Liver (tissue), 8 donors: ENCODE measurements at regions not wholly inside any gene's neighbourhood (a gene's known extent, or its start where the extent isn't known, plus 50 kb on each side); places are given as distances from the start of the nearest gene placed in this dataset.

ENCODE experiments used
- DNase-seq: peaks from one replicate; pipeline ENCODE4 v3.0.0-alpha.2; 2017; ENCODE audit warnings: low spot score
- H3K27ac ChIP-seq, 2 donors: one replicate each; pipeline ENCODE4 v1.7.0; 2013; ENCODE audit warnings: inconsistent platforms in 2 of 2, low read length in 2 of 2, control low read depth in 1 of 2, low read depth in 1 of 2, mild to moderate bottlenecking in 1 of 2
- H3K27me3 ChIP-seq, 4 donors: one replicate each; pipeline versions ENCODE4 v1.6.1 to v1.7.0; 2013; ENCODE audit warnings: low read length in 3 of 4, inconsistent platforms in 1 of 4, mild to moderate bottlenecking in 1 of 4, moderate library complexity in 1 of 4; ENCODE audit not compliant: control insufficient read depth in 4 of 4, insufficient read depth in 4 of 4
- H3K36me3 ChIP-seq, 4 donors: one replicate each; pipeline versions ENCODE4 v1.6.1 to v1.7.0; 2013; ENCODE audit warnings: low read length in 3 of 4, mild to moderate bottlenecking in 3 of 4, low read depth in 1 of 4, moderate library complexity in 1 of 4; ENCODE audit not compliant: control insufficient read depth in 4 of 4, insufficient read depth in 3 of 4
- H3K4me1 ChIP-seq, 4 donors: one replicate each; pipeline versions ENCODE4 v1.6.1 to v1.7.0; 2013; ENCODE audit warnings: low read length in 3 of 4, mild to moderate bottlenecking in 3 of 4, moderate library complexity in 1 of 4; ENCODE audit not compliant: control insufficient read depth in 4 of 4, insufficient read depth in 4 of 4
- H3K4me3 ChIP-seq, 3 donors: one replicate each; pipeline versions ENCODE4 v1.6.1 to v1.7.0; 2013; ENCODE audit warnings: low read length in 3 of 3, control low read depth in 1 of 3, low read depth in 1 of 3, mild to moderate bottlenecking in 1 of 3
- H3K9ac ChIP-seq, 2 donors: one replicate each; pipeline ENCODE4 v1.7.0; 2013; ENCODE audit warnings: low read length in 2 of 2, mild to moderate bottlenecking in 2 of 2, moderate library complexity in 2 of 2, control low read depth in 1 of 2, low read depth in 1 of 2
- H3K9me3 ChIP-seq, 4 donors: one replicate each; pipeline versions ENCODE4 v1.6.1 to v1.7.0; 2013; ENCODE audit warnings: low read length in 3 of 4; ENCODE audit not compliant: control insufficient read depth in 4 of 4
- EGR1 ChIP-seq, 2 donors: IDR thresholded peaks; 2 replicates each; pipeline ENCODE4 v1.6.1; 2016 to 2018; ENCODE audit warnings: antibody characterized with exemption in 2 of 2, low read depth in 2 of 2
- FOXA1 ChIP-seq: IDR thresholded peaks from 2 replicates; pipeline ENCODE4 v1.6.1; 2016; ENCODE audit warnings: antibody characterized with exemption
- FOXA2 ChIP-seq: IDR thresholded peaks from 2 replicates; pipeline ENCODE4 v1.6.1; 2016; ENCODE audit warnings: antibody characterized with exemption
- GABPA ChIP-seq, 2 donors: IDR thresholded peaks in 1 of 2; conservative IDR thresholded peaks in 1 of 2; 2 replicates each; pipeline ENCODE4 v1.6.1; 2016; ENCODE audit warnings: antibody characterized with exemption in 2 of 2, mild to moderate bottlenecking in 1 of 2, moderate library complexity in 1 of 2
- HNF4A ChIP-seq, 2 donors: conservative IDR thresholded peaks; 2 replicates each; pipeline ENCODE4 v1.6.1; 2016; ENCODE audit warnings: antibody characterized with exemption in 2 of 2, mild to moderate bottlenecking in 2 of 2
- HNF4G ChIP-seq: IDR thresholded peaks from 2 replicates; pipeline ENCODE4 v1.6.1; 2016; ENCODE audit warnings: antibody characterized with exemption
- JUND ChIP-seq, 2 donors: IDR thresholded peaks; 2 replicates each; pipeline ENCODE4 v1.6.1; 2016; ENCODE audit warnings: antibody characterized with exemption in 2 of 2
- NR2F2 ChIP-seq: IDR thresholded peaks from 2 replicates; pipeline ENCODE4 v1.6.1; 2016; ENCODE audit warnings: antibody characterized with exemption
- RAD21 ChIP-seq, 2 donors: IDR thresholded peaks; 2 replicates each; pipeline ENCODE4 v1.6.1; 2016; ENCODE audit warnings: antibody characterized with exemption in 2 of 2, mild to moderate bottlenecking in 2 of 2
- RXRA ChIP-seq, 2 donors: IDR thresholded peaks; 2 replicates each; pipeline ENCODE4 v1.6.1; 2017 to 2018; ENCODE audit warnings: antibody characterized with exemption in 2 of 2, mild to moderate bottlenecking in 1 of 2
- SP1 ChIP-seq: IDR thresholded peaks from 2 replicates; pipeline ENCODE4 v1.6.1; 2018; ENCODE audit warnings: antibody characterized with exemption, mild to moderate bottlenecking
- TAF1 ChIP-seq: conservative IDR thresholded peaks from 2 replicates; pipeline ENCODE4 v1.6.1; 2016; ENCODE audit warnings: antibody characterized with exemption, mild to moderate bottlenecking
- YY1 ChIP-seq: IDR thresholded peaks from 2 replicates; pipeline ENCODE4 v1.6.1; 2016; ENCODE audit warnings: antibody characterized with exemption, mild to moderate bottlenecking
- WGBS: extraction: QIAGEN DNeasy Blood & Tissue Kit; methylation state at CpG from one replicate; pipeline ENCODE4 v1.1.7; 2013; 5-methylcytosine and 5-hydroxymethylcytosine counted together
- TF ChIP-seq, protein P1 (sequence below): fragments of 150-350 bp; IDR thresholded peaks from 2 replicates; pipeline ENCODE4 v1.5.1; 2017; ENCODE audit warnings: improper control_type of control experiment, low read depth, low read length; ENCODE audit not compliant: missing input control
- TF ChIP-seq, protein P2 (sequence below): IDR thresholded peaks from 2 replicates; pipeline ENCODE4 v1.6.1; 2016; ENCODE audit warnings: antibody characterized with exemption
- TF ChIP-seq, protein P3 (sequence below): IDR thresholded peaks from 2 replicates; pipeline ENCODE4 v1.6.1; 2016; ENCODE audit warnings: antibody characterized with exemption
- TF ChIP-seq, protein P4 (sequence below): IDR thresholded peaks from 2 replicates; pipeline ENCODE4 v1.6.1; 2016; ENCODE audit warnings: antibody characterized with exemption
- TF ChIP-seq, protein P5 (sequence below): IDR thresholded peaks from 2 replicates; pipeline ENCODE4 v1.6.1; 2016; ENCODE audit warnings: antibody characterized with exemption, mild to moderate bottlenecking
- donor health status: healthy.
- donor health status: healthy.
- donor health status: healthy.
- donor health status: healthy.
- donor health status: healthy.

DNA sequence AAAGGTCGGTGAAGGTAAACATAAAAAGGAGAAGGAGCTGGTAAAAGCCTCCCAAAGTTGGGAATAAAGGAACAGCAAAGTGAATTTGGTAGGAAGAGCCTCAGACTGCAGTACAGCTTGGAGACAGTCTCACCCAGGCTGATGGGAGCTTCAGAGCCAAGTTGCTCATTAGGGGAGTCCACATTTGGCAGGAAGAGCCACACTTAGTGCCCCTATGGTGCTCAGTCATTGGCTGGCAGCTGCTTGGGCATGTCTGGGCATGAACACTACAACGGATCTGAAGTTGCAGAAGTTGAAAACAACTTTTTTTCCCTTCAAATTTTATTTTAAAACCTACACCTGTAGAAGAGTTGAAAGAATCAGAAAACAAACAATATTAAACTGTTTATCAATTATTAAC, 2497.3 kb downstream of the ARAP2 start:
- Histone ChIP-seq H3K27ac (no peak overlapping the region), H3K4me1 (no peaks in the 10 kb centered on the region), H3K4me3 (no peak overlapping the region), H3K9ac (no peak overlapping the region), H3K36me3 (no peaks in the 10 kb centered on the region), H3K27me3 (no peaks in the 10 kb centered on the region), H3K9me3 (peaks cover 0 to 6% (median 0%) of the 10 kb centered on the region in 4 donors)
- DNase-seq, result no peak
- WGBS, result 61% methylated on average over 2 of the region's 2 CpGs
- TF ChIP-seq, protein P1, sequence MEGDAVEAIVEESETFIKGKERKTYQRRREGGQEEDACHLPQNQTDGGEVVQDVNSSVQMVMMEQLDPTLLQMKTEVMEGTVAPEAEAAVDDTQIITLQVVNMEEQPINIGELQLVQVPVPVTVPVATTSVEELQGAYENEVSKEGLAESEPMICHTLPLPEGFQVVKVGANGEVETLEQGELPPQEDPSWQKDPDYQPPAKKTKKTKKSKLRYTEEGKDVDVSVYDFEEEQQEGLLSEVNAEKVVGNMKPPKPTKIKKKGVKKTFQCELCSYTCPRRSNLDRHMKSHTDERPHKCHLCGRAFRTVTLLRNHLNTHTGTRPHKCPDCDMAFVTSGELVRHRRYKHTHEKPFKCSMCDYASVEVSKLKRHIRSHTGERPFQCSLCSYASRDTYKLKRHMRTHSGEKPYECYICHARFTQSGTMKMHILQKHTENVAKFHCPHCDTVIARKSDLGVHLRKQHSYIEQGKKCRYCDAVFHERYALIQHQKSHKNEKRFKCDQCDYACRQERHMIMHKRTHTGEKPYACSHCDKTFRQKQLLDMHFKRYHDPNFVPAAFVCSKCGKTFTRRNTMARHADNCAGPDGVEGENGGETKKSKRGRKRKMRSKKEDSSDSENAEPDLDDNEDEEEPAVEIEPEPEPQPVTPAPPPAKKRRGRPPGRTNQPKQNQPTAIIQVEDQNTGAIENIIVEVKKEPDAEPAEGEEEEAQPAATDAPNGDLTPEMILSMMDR, result no peak
- TF ChIP-seq, protein P2, sequence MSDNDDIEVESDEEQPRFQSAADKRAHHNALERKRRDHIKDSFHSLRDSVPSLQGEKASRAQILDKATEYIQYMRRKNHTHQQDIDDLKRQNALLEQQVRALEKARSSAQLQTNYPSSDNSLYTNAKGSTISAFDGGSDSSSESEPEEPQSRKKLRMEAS, result no peak
- TF ChIP-seq TAF1 (no peak), EGR1 (IDR thresholded peaks at IDR 0.05; ENCODE audit: low read depth in 2 of 2) (no peak), SP1 (no peak), YY1 (no peak), RAD21 (IDR thresholded peaks at IDR 0.05) (no peak), GABPA (IDR thresholded peaks at IDR 0.05 in 1 of 2, conservative IDR thresholded peaks at IDR 0.05 in 1 of 2) (no peak), HNF4A (conservative IDR thresholded peaks at IDR 0.05) (no peak), NR2F2 (no peak), JUND (IDR thresholded peaks at IDR 0.05) (no peak), FOXA1 (no peak), HNF4G (no peak), FOXA2 (no peak), RXRA (IDR thresholded peaks at IDR 0.05) (no peak)
- TF ChIP-seq, protein P3, sequence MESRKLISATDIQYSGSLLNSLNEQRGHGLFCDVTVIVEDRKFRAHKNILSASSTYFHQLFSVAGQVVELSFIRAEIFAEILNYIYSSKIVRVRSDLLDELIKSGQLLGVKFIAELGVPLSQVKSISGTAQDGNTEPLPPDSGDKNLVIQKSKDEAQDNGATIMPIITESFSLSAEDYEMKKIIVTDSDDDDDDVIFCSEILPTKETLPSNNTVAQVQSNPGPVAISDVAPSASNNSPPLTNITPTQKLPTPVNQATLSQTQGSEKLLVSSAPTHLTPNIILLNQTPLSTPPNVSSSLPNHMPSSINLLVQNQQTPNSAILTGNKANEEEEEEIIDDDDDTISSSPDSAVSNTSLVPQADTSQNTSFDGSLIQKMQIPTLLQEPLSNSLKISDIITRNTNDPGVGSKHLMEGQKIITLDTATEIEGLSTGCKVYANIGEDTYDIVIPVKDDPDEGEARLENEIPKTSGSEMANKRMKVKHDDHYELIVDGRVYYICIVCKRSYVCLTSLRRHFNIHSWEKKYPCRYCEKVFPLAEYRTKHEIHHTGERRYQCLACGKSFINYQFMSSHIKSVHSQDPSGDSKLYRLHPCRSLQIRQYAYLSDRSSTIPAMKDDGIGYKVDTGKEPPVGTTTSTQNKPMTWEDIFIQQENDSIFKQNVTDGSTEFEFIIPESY, result no peak
- TF ChIP-seq, protein P4, sequence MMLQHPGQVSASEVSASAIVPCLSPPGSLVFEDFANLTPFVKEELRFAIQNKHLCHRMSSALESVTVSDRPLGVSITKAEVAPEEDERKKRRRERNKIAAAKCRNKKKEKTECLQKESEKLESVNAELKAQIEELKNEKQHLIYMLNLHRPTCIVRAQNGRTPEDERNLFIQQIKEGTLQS, result no peak
- TF ChIP-seq, protein P5, sequence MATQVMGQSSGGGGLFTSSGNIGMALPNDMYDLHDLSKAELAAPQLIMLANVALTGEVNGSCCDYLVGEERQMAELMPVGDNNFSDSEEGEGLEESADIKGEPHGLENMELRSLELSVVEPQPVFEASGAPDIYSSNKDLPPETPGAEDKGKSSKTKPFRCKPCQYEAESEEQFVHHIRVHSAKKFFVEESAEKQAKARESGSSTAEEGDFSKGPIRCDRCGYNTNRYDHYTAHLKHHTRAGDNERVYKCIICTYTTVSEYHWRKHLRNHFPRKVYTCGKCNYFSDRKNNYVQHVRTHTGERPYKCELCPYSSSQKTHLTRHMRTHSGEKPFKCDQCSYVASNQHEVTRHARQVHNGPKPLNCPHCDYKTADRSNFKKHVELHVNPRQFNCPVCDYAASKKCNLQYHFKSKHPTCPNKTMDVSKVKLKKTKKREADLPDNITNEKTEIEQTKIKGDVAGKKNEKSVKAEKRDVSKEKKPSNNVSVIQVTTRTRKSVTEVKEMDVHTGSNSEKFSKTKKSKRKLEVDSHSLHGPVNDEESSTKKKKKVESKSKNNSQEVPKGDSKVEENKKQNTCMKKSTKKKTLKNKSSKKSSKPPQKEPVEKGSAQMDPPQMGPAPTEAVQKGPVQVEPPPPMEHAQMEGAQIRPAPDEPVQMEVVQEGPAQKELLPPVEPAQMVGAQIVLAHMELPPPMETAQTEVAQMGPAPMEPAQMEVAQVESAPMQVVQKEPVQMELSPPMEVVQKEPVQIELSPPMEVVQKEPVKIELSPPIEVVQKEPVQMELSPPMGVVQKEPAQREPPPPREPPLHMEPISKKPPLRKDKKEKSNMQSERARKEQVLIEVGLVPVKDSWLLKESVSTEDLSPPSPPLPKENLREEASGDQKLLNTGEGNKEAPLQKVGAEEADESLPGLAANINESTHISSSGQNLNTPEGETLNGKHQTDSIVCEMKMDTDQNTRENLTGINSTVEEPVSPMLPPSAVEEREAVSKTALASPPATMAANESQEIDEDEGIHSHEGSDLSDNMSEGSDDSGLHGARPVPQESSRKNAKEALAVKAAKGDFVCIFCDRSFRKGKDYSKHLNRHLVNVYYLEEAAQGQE, result no peak
